ENCODE measurements at regions not wholly inside any gene's neighbourhood (a gene's known extent, or its start where the extent isn't known, plus 50 kb on each side); places are given as distances from the start of the nearest gene placed in this dataset.

DNA sequence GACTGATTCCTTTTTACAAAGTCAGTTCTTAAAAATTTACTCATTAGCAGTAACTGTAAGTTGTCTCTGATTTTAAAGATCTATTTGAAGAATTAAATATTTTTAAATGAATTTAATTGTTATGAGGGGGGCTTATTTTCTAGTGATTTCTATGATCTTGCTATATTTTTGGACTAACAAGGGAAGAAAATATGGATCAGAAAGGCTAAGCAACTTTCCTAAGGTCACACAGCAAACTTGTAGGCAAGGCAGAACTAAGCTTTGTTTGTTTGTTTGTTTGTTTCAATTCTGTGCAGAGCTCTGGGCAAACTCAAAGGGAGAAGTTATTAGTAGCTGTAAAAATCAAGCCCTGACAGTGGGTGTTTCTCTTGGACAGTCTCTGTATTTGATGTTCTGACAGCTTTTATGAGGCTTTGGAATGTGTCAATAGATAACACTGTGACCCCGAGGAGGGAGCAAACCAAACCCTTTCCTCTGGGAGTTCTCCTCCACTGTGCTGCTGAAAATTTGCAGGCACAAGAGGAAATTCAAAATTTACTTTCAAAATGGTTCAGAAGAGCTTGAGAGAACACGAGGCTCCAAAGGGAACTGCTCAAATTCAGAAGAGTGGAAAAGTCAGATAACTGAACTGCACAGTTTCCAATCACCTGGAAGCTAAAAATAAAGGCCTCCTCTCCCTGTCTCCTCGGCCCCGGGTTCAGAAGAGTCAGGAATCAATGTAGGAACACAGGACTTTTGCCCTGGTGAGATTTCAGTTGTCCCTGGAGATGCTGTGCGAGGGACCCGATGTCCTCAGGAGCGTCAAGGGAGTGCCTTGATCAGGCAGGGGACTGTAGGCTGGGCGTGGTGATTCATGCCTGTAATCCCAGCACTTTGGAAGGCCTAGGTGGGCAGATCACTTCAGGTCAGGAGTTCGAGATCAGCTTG is 325.7 kb downstream of the GATA3 start:
- Histone ChIP-seq H3K9ac (ENCODE audit: low read length in 5 of 5) (no peak overlapping the region), H3K4me1 (ENCODE audit: control insufficient read depth in 5 of 5, insufficient read depth in 5 of 5, low read length in 5 of 5) (peaks cover 0 to 19% (median 7%) of the 10 kb centered on the region in 5 donors), H3K27me3 (ENCODE audit: control insufficient read depth in 5 of 5, insufficient read depth in 4 of 5, low read length in 5 of 5) (no peaks in the 10 kb centered on the region), H3K4me3 (ENCODE audit: low read depth in 1 of 5, low read length in 5 of 5) (no peak overlapping the region), H3K27ac (ENCODE audit: low read depth, low read length) (no peak overlapping the region), H3K36me3 (ENCODE audit: control insufficient read depth in 5 of 5, insufficient read depth in 5 of 5, low read length in 5 of 5) (no peaks in the 10 kb centered on the region), H3K9me3 (ENCODE audit: control insufficient read depth in 5 of 5, low read length in 5 of 5) (no peaks in the 10 kb centered on the region)

DNA sequence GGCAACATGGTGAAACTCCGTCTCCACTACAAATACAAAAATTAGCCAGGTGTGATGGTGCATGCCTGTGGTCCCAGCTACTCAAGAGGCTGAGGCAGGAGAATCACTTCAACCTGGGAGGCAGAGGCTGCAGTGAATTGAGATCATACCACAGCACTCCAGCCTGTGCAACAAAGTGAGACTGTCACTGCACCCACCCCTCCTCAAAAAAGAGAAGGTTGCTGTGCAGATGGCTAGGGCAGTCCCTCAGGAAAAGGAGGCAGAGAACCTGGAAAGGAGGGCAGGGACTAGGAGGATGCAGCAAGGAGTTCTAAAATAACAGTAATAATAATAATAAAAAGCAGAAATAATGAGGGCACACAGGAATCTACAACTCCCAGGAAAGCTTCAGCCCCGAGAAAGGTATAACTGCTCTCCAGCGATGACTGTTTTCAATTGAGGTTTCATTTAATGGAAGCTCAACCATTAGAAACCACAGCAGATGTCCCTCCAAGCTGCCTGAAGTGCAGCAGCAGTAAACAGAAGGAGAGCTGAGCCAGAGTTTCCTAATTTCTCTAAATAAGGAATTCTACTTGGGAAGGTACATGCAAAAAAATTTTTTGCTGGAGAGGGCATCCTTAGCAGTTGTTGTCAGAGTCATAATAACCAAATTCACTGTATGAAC is 326.5 kb downstream of the GATA3 start:
- H3K9me3 ChIP-seq (ENCODE audit: control insufficient read depth in 5 of 5, low read length in 5 of 5) = no peaks in the 10 kb centered on the region
- H3K36me3 ChIP-seq (ENCODE audit: control insufficient read depth in 5 of 5, insufficient read depth in 5 of 5, low read length in 5 of 5) = no peaks in the 10 kb centered on the region
- H3K9ac ChIP-seq (ENCODE audit: low read length in 5 of 5) = no peak overlapping the region
- H3K27ac ChIP-seq (ENCODE audit: low read depth, low read length) = no peak overlapping the region
- peaks cover 0 to 19% (median 7%) of the 10 kb centered on the region in 5 donors for H3K4me1 ChIP-seq (ENCODE audit: control insufficient read depth in 5 of 5, insufficient read depth in 5 of 5, low read length in 5 of 5)
- no peaks in the 10 kb centered on the region for H3K27me3 ChIP-seq (ENCODE audit: control insufficient read depth in 5 of 5, insufficient read depth in 4 of 5, low read length in 5 of 5)
- no peak overlapping the region for H3K4me3 ChIP-seq (ENCODE audit: low read depth in 1 of 5, low read length in 5 of 5)

DNA sequence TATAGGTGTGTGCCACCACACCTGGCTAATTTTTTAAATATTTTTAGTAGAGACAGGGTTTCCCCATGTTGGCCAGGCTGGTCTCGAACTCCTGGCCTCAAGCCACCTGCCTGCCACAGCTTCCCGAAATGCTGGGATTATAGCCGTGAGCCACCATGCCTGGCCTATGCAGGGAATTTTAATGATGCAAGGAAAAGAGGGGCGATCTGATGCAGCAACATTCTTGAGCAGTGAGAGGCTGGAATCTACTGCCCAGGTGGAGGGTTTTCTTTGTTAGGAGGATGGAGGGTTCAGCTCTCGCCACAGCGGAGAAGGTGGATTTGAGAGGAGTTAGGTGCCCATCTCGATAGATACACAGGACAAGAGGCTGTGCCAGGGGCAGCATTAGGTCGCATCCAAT is 332.3 kb downstream of the GATA3 start:
- Histone ChIP-seq H3K9me3 (ENCODE audit: control insufficient read depth in 5 of 5, low read length in 5 of 5) (no peaks in the 10 kb centered on the region), H3K27me3 (ENCODE audit: control insufficient read depth in 5 of 5, insufficient read depth in 4 of 5, low read length in 5 of 5) (no peaks in the 10 kb centered on the region), H3K27ac (ENCODE audit: low read depth, low read length) (no peak overlapping the region), H3K4me1 (ENCODE audit: control insufficient read depth in 5 of 5, insufficient read depth in 5 of 5, low read length in 5 of 5) (no peaks in the 10 kb centered on the region), H3K36me3 (ENCODE audit: control insufficient read depth in 5 of 5, insufficient read depth in 5 of 5, low read length in 5 of 5) (no peaks in the 10 kb centered on the region), H3K9ac (ENCODE audit: low read length in 5 of 5) (no peak overlapping the region), H3K4me3 (ENCODE audit: low read depth in 1 of 5, low read length in 5 of 5) (no peak overlapping the region)

DNA sequence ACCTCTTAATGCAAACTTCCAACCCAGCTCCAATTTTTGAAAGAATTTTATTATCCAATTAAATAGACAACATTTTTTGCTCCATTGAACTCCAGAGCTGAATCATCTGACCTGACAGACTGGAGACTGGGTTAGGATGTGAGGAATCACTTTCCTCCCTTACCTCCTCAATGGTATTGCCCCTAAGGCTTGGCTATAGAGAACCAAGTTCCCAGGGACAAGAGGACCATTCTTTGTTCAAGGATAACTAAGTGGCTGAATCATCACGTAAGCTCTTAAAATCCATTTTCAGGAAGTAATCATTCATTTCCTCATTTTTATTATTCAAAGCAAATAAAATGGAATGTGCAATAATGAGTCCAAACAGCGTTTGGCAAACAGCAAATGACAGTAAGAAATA is 335.1 kb downstream of the GATA3 start:
- H3K4me1 ChIP-seq (ENCODE audit: control insufficient read depth in 5 of 5, insufficient read depth in 5 of 5, low read length in 5 of 5) = peaks cover 0 to 3% (median 0%) of the 10 kb centered on the region in 5 donors
- no peak overlapping the region for H3K4me3 ChIP-seq (ENCODE audit: low read depth in 1 of 5, low read length in 5 of 5)
- H3K27ac ChIP-seq (ENCODE audit: low read depth, low read length) = no peak overlapping the region
- no peaks in the 10 kb centered on the region for H3K9me3 ChIP-seq (ENCODE audit: control insufficient read depth in 5 of 5, low read length in 5 of 5)
- no peak overlapping the region for H3K9ac ChIP-seq (ENCODE audit: low read length in 5 of 5)
- no peaks in the 10 kb centered on the region for H3K36me3 ChIP-seq (ENCODE audit: control insufficient read depth in 5 of 5, insufficient read depth in 5 of 5, low read length in 5 of 5)
- no peaks in the 10 kb centered on the region for H3K27me3 ChIP-seq (ENCODE audit: control insufficient read depth in 5 of 5, insufficient read depth in 4 of 5, low read length in 5 of 5)

DNA sequence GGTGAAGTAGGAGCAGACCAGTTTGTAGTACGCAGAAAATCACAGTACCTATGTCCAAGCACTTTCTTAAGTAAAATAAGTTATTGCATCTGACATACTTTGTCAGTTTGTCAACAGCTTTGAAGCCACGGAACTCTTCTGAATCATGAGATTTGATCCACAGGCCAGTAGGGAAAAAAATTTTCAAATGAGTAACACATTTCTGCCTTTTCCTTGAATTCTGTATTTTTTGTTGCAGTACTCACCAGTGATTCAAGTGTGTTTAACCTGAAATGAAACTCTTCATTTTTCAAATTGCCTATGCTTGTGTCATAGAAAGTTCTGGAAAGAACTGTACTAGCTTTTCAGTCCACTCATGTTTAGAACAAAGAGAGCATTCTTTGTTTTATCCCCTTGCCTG is 337.7 kb downstream of the GATA3 start:
- H3K4me3 ChIP-seq (ENCODE audit: low read depth in 1 of 5, low read length in 5 of 5) = no peak overlapping the region
- no peak overlapping the region for H3K9ac ChIP-seq (ENCODE audit: low read length in 5 of 5)
- no peak overlapping the region for H3K27ac ChIP-seq (ENCODE audit: low read depth, low read length)
- no peaks in the 10 kb centered on the region for H3K36me3 ChIP-seq (ENCODE audit: control insufficient read depth in 5 of 5, insufficient read depth in 5 of 5, low read length in 5 of 5)
- H3K27me3 ChIP-seq (ENCODE audit: control insufficient read depth in 5 of 5, insufficient read depth in 4 of 5, low read length in 5 of 5) = no peaks in the 10 kb centered on the region
- no peaks in the 10 kb centered on the region for H3K9me3 ChIP-seq (ENCODE audit: control insufficient read depth in 5 of 5, low read length in 5 of 5)
- peaks cover 0 to 3% (median 0%) of the 10 kb centered on the region in 5 donors for H3K4me1 ChIP-seq (ENCODE audit: control insufficient read depth in 5 of 5, insufficient read depth in 5 of 5, low read length in 5 of 5)

DNA sequence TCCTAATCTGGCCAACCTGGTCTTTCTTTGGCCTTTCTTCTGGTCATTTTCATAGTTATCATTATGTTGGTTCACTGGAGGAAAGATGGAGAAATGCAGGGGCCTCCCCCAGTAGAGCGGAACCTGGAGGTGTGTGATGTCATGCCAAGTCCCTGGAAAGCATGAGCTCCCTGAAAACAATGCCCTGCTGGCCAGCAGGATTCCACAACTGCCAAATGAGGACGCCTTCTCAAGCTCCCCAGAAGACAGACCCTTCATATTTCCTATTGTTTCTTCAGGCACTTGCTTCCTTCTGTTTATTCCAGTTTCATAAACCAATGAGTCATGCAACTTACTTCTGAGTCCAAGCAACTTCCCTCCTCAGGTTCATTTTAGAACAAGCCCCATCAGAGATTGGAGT is 339.0 kb downstream of the GATA3 start:
- Histone ChIP-seq H3K27me3 (ENCODE audit: control insufficient read depth in 5 of 5, insufficient read depth in 4 of 5, low read length in 5 of 5) (no peaks in the 10 kb centered on the region), H3K27ac (ENCODE audit: low read depth, low read length) (no peak overlapping the region), H3K9ac (ENCODE audit: low read length in 5 of 5) (no peak overlapping the region), H3K9me3 (ENCODE audit: control insufficient read depth in 5 of 5, low read length in 5 of 5) (no peaks in the 10 kb centered on the region), H3K36me3 (ENCODE audit: control insufficient read depth in 5 of 5, insufficient read depth in 5 of 5, low read length in 5 of 5) (no peaks in the 10 kb centered on the region), H3K4me3 (ENCODE audit: low read depth in 1 of 5, low read length in 5 of 5) (no peak overlapping the region), H3K4me1 (ENCODE audit: control insufficient read depth in 5 of 5, insufficient read depth in 5 of 5, low read length in 5 of 5) (peaks cover 0 to 3% (median 0%) of the 10 kb centered on the region in 5 donors)

DNA sequence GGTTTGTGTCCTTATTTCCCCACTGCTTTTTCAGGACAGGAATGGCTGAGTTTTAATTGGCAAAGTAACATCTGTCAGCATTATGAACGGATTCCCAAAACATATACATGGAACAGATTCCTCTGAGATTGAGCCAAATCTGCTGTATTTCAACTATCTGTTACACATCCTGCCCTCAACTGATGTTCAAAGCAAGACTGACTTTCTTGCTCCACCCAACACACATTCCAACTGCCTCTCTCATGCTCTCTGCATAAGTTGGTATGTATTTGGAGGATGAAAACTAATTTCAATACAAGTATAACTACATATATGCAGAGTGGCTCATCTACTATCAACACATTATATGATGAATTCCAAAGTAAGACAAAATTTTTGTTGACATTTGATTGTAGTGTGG is 342.2 kb downstream of the GATA3 start:
- no peaks in the 10 kb centered on the region for H3K36me3 ChIP-seq (ENCODE audit: control insufficient read depth in 5 of 5, insufficient read depth in 5 of 5, low read length in 5 of 5)
- peaks cover 0 to 3% (median 0%) of the 10 kb centered on the region in 5 donors for H3K4me1 ChIP-seq (ENCODE audit: control insufficient read depth in 5 of 5, insufficient read depth in 5 of 5, low read length in 5 of 5)
- H3K4me3 ChIP-seq (ENCODE audit: low read depth in 1 of 5, low read length in 5 of 5) = no peak overlapping the region
- H3K9ac ChIP-seq (ENCODE audit: low read length in 5 of 5) = no peak overlapping the region
- H3K9me3 ChIP-seq (ENCODE audit: control insufficient read depth in 5 of 5, low read length in 5 of 5) = no peaks in the 10 kb centered on the region
- no peak overlapping the region for H3K27ac ChIP-seq (ENCODE audit: low read depth, low read length)
- peaks cover 0 to 9% (median 0%) of the 10 kb centered on the region in 5 donors for H3K27me3 ChIP-seq (ENCODE audit: control insufficient read depth in 5 of 5, insufficient read depth in 4 of 5, low read length in 5 of 5)

DNA sequence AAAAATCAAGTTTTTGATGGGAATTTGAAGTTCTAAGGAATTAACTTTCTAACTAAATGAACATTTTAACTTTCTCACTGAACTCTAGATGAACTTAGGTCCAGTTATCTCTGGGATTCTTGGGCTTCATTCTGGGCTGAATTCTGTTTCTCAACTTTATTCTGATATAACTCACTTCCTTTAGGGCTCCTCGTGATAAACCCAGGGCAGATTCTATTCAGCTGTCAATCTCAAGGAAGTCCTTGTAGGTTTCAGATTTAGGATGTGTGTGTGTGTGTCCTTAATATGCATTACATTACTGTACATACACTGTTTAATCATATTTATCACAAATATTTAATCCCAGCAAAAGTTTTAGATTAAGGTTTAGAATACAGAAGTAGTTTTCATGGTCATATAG is 344.3 kb downstream of the GATA3 start:
- Histone ChIP-seq H3K27me3 (ENCODE audit: control insufficient read depth in 5 of 5, insufficient read depth in 4 of 5, low read length in 5 of 5) (peaks cover 0 to 9% (median 0%) of the 10 kb centered on the region in 5 donors), H3K9ac (ENCODE audit: low read length in 5 of 5) (no peak overlapping the region), H3K36me3 (ENCODE audit: control insufficient read depth in 5 of 5, insufficient read depth in 5 of 5, low read length in 5 of 5) (no peaks in the 10 kb centered on the region), H3K4me3 (ENCODE audit: low read depth in 1 of 5, low read length in 5 of 5) (no peak overlapping the region), H3K9me3 (ENCODE audit: control insufficient read depth in 5 of 5, low read length in 5 of 5) (no peaks in the 10 kb centered on the region), H3K27ac (ENCODE audit: low read depth, low read length) (no peak overlapping the region), H3K4me1 (ENCODE audit: control insufficient read depth in 5 of 5, insufficient read depth in 5 of 5, low read length in 5 of 5) (peaks cover 0 to under 1% (median 0%) of the 10 kb centered on the region in 5 donors)

DNA sequence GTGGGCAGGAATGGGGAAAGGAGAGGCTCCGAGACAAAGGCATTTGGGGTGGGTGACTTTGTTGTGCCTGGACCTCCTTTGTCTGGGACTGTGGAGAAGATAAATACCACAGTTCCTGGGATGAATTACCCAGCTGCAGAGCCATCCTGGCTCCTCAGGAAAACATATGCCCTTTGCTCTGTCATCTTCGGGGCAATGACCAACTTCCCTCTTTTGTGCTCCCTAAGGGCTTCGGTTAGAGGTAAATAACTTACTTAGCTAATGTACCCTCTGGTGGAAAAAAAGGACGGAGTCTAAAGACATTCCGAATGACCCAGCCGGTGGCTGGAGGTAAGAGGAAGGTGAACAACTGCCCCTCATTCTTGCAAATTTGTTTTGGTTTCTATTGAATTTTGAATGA is 345.7 kb downstream of the GATA3 start:
- H3K27me3 ChIP-seq (ENCODE audit: control insufficient read depth in 5 of 5, insufficient read depth in 4 of 5, low read length in 5 of 5) = peaks cover 0 to 9% (median 0%) of the 10 kb centered on the region in 5 donors
- no peak overlapping the region for H3K4me3 ChIP-seq (ENCODE audit: low read depth in 1 of 5, low read length in 5 of 5)
- H3K9ac ChIP-seq (ENCODE audit: low read length in 5 of 5) = no peak overlapping the region
- H3K9me3 ChIP-seq (ENCODE audit: control insufficient read depth in 5 of 5, low read length in 5 of 5) = no peaks in the 10 kb centered on the region
- H3K4me1 ChIP-seq (ENCODE audit: control insufficient read depth in 5 of 5, insufficient read depth in 5 of 5, low read length in 5 of 5) = no peaks in the 10 kb centered on the region
- no peak overlapping the region for H3K27ac ChIP-seq (ENCODE audit: low read depth, low read length)
- no peaks in the 10 kb centered on the region for H3K36me3 ChIP-seq (ENCODE audit: control insufficient read depth in 5 of 5, insufficient read depth in 5 of 5, low read length in 5 of 5)

DNA sequence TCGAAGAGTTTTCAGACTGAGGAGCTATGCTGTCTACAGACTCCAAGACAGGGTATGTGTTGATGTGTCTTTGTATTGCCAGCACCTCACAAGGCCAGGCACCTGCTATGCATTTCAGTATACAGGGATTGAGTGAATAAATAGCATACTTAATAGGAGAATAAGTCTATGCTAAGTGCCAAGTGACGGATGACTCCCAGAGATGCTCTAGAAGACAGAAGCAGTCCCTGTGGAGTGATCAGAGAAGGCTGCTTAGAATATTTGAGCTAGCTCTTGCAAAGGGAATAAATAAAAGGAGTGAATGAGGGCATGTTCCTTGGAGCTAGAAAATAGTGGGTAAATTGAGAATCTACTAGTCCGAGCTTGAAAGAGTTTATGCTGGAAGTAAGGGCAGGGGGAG is 346.4 kb downstream of the GATA3 start:
- no peak overlapping the region for H3K4me3 ChIP-seq (ENCODE audit: low read depth in 1 of 5, low read length in 5 of 5)
- no peaks in the 10 kb centered on the region for H3K4me1 ChIP-seq (ENCODE audit: control insufficient read depth in 5 of 5, insufficient read depth in 5 of 5, low read length in 5 of 5)
- H3K36me3 ChIP-seq (ENCODE audit: control insufficient read depth in 5 of 5, insufficient read depth in 5 of 5, low read length in 5 of 5) = no peaks in the 10 kb centered on the region
- H3K27ac ChIP-seq (ENCODE audit: low read depth, low read length) = no peak overlapping the region
- no peaks in the 10 kb centered on the region for H3K9me3 ChIP-seq (ENCODE audit: control insufficient read depth in 5 of 5, low read length in 5 of 5)
- no peak overlapping the region for H3K9ac ChIP-seq (ENCODE audit: low read length in 5 of 5)
- peaks cover 0 to 9% (median 0%) of the 10 kb centered on the region in 5 donors for H3K27me3 ChIP-seq (ENCODE audit: control insufficient read depth in 5 of 5, insufficient read depth in 4 of 5, low read length in 5 of 5)
